NCI-H1092 (cell line): ENCODE measurements at regions not wholly inside any gene's neighbourhood (a gene's known extent, or its start where the extent isn't known, plus 50 kb on each side); places are given as distances from the start of the nearest gene placed in this dataset.
"Not testable (repeated sequence)": the region's sequence is repeated elsewhere in the genome, so short reads cannot be mapped to it uniquely, and the experiment has no call there.

Experiments
- DNase-seq: peaks from one replicate; lab custom pipeline; 2025; lab: John Stamatoyannopoulos, UW

GRCh38 chr3:15903759-15904720 lies 106.3 kb upstream of the ANKRD28 start:
- DNase-seq: no peak

DNA sequence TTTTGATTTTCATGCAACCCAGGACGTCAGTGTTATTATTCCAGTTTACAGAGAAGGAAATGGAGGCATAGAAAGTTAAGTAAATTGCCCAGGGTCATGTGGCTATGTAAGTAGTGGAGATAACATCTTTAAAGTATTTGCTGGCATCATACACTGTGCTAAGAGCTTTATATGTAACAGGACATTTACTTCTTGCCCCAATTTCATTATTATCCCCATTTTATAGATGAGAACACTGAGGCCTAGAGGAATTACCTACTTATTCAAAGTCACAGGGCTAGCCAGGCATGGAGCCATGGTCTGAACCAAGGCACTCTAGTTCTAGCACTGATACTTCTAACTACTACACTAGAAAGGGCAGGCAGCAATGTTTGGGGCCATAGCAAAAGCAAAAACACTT lies 107.3 kb upstream of the ANKRD28 start:
- DNase-seq: no peak

DNA sequence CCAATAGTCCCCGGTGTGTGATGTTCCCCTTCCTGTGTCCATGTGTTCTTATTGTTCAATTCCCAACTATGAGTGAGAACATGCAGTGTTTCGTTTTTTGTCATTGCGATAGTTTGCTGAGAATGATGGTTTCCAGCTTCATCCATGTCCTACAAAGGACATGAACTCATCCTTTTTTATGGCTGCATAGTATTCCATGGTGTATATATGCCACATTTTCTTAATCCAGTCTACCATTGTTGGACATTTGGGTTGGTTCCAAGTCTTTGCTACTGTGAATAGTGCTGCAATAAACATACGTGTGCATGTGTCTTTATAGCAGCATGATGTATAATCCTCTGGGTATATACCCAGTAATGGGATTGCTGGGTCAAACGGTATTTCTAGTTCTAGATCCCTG lies 109.6 kb upstream of the ANKRD28 start:
- DNase-seq: not testable (repeated sequence)

DNA sequence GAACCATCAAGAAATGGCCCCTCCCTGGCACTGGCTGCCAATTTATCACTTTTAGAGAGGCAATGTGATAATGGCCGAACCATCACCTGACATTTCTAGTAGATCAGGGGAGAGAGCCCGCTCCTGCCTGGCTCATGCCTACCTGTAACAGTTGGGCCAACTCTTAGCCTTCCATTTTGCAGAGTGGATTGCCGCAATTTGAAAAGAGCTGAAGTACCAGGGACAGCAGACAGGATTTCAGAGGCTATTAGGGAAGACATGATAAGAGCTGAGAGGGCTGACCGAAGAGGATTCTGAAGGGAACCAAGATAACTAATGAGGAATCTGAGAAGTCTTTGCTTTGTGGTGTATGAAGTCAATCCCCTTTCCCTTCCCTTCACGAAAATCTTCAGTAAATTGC lies 121.2 kb upstream of the ANKRD28 start:
- no peak for DNase-seq

- no peak for DNase-seq
These were observed 122.2 kb upstream of the ANKRD28 start for GRCh38 chr3:15919971-15920370.

- no peak for DNase-seq
These were observed 126.0 kb upstream of the ANKRD28 start for GRCh38 chr3:15923640-15924405.

DNA sequence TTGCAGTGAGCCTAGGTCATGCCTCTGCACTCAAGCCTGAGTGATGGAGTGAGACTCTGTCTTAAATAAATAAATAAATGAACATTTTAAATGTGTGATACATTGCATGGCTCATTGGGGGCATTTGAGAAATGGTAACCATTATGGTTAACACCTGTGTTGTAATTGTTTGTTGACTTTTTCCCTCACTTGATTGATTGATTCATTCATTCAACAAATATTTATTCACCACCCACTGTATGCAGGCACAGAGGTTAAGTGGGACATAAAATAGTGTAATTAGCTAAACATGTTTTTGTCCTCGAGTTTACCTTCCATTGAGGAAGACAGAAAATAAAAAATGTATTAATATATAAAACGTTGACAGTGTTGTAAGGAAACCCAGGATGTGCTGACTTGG lies 127.1 kb upstream of the ANKRD28 start:
- no peak for DNase-seq

DNA sequence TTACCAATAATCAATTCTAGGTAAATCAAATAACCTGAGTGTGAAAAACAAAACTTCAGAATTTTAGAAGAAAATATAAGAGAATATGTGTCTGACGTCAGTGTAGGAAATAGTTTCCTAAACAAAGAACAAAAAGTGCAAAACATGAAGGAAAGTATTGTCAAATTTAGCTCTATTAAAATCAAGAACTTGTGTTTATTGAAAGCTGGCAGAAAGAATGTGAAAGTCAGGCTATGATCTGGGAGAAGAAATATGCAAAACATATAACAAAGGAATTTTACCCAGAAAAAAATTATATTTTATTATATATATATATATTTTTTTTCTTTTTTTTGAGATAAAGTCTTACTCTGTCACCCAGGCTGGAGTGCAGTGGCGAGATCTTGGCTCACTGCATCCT lies 129.1 kb upstream of the ANKRD28 start:
- DNase-seq: no peak

- DNase-seq: no peak
These were observed 130.2 kb upstream of the ANKRD28 start for GRCh38 chr3:15927969-15928368.

DNA sequence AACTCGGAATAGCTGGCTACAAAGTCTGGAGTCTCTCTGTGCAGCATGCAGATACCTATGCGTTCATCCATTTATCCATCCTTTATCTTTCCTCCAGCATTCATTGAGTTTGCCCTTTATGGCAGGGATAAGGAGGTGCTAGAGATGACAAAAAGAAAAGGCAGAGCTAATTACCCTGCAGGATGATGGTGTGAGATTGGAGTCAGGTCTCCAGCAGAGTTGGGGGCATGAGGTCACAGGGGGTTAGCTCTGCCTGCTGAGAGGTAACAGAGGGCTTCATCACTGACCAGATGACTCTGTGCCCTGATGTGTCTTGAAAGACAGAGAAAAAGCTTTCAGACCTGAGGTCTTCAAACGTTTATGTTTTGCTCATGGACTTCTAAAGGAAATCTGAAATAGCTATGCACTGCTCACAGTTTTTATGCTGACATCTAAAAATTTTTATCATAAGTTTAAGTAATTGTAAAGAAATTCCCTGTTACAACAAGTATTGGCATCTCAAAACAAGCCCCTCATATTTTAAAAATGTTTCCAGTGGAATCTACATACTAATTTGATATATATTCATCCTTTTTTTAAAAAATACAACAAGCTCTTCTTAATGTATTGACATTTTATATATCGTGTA lies 132.3 kb upstream of the ANKRD28 start:
- no peak for DNase-seq

DNA sequence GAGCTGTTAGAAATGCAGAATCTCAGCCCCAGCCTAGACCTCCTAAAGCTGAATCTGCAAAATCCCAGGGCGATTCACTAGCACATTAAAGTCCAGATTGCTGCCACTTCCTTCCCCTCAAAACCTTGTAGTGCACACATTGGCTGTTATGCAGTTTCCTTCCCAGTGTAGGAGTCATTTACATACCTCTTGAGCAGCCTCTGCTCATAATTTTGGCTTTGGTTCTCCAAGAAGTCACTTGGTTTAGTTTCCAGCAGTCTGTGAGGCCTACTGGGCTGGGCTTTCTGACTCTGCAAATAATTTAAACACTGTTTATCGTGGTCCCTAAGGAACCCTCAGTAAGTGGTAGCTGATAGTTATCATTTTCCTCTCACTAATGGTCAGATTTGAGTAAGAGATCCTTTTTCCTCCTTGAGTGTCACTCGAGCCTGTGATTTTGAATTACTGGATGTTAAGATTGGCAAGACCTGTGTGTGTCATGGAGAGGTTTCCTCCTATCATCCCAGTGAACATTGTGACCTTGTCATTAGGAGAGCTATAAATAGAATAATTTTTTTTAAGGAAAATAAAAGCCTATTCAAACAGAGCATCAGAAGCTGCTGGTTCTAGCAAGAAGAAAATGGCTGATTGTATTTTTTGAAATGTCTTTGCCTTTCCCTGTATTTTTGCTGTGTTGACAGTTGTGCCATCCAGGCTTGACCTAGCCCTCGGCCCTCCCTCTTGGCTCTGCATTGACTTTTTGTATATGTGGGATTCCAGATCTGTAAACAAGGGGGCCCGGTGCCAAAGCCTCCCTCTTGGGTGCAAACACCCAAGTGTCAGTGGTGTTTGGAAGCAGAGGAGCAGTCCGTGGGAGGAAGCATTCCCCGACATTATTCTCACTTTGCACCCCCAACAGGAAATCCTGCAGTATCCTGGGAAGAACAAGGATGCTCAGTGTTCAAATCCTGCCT lies 134.8 kb upstream of the ANKRD28 start:
- no peak for DNase-seq

GRCh38 chr3:15933439-15934139 lies 135.8 kb upstream of the ANKRD28 start:
- no peak for DNase-seq

DNA sequence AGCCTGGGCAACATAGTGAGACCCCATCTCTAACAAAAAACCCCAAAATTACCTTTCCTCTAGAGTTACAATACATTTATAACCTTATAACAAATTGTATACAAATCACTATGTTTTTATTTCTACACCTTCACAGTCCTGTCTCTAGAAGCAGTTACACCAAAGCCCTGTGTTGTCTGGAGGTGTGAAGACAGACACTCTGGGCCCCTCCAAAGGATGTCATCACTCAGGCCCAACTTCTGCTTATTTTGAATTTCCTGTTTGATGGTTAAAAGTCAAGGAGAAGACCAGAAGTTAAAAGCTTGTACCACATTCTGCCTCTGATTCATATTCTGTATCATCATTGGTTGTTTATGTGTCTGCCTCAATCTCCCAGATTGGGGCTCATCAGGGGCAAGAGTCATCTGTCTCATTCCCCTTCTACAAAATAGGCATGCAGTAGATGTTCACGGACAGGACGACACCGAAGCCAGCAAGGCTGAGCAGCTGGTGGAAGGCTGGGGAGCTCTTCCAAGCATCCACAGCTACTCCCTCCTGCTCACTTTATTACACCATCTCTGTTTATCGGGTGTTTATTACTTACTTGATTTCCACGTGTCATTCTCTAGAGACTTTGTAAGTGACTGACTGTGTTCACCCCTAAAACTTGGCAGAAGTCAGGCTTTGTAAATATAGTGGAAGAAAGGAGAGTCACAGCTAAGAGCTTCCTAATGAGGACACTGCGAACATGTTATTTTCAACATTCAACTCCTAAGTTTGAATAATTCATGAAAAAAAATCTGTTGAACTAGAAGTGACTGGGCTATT lies 136.8 kb upstream of the ANKRD28 start:
- no peak for DNase-seq

- DNase-seq: no peak
These were observed 138.5 kb upstream of the ANKRD28 start for GRCh38 chr3:15936312-15936711.

GRCh38 chr3:15940641-15941040 lies 142.9 kb upstream of the ANKRD28 start:
- no peak for DNase-seq

- DNase-seq: not testable (repeated sequence)
These were observed 143.7 kb upstream of the ANKRD28 start for GRCh38 chr3:15941457-15941856.

GRCh38 chr3:15941958-15942357 lies 144.2 kb upstream of the ANKRD28 start:
- no peak for DNase-seq

- no peak for DNase-seq
These were observed 144.7 kb upstream of the ANKRD28 start for GRCh38 chr3:15942462-15942861.

- DNase-seq: no peak
These were observed 145.2 kb upstream of the ANKRD28 start for GRCh38 chr3:15942936-15943335.

- DNase-seq: no peak
These were observed 150.6 kb upstream of the ANKRD28 start for GRCh38 chr3:15948388-15948787.
